AG10803 (cell line): ENCODE measurements at regions not wholly inside any gene's neighbourhood (a gene's known extent, or its start where the extent isn't known, plus 50 kb on each side); places are given as distances from the start of the nearest gene placed in this dataset.
"Not testable (repeated sequence)": the region's sequence is repeated elsewhere in the genome, so short reads cannot be mapped to it uniquely, and the experiment has no call there.

ENCODE experiments used
- DNase-seq: peaks from one replicate; pipeline ENCODE4 v3.0.0; 2010; ENCODE audit warnings: low read depth
- H3K4me3 ChIP-seq: 2 replicates; pipeline ENCODE4 v1.5.1; 2011; ENCODE audit warnings: mild to moderate bottlenecking, low read length, control low read depth
- TF ChIP-seq, protein P1 (sequence below): conservative IDR thresholded peaks from 2 replicates; pipeline ENCODE4 v1.5.1; 2011; ENCODE audit warnings: mild to moderate bottlenecking, low read length, control low read depth, inconsistent platforms

DNA sequence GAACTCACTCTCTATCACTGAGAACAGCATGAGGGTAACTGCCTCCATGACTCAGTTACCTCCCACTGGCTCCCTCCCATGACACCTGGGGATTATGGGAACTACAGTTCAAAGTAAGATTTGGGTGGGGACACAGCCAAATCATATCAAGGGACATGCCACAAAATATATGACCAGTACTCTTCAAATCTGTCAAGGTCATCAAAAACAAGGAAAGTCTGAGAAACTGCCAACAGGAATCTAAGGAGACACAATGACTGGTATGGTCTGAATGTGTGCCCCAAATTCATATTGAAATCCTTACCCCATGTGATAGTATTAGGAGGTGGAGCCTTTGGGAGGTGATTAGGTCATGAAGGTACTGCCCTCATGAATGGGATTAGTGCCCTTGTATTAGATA, 258.8 kb downstream of the TPBG start:
- H3K4me3 ChIP-seq = no peak overlapping the region
- TF ChIP-seq, protein P1, sequence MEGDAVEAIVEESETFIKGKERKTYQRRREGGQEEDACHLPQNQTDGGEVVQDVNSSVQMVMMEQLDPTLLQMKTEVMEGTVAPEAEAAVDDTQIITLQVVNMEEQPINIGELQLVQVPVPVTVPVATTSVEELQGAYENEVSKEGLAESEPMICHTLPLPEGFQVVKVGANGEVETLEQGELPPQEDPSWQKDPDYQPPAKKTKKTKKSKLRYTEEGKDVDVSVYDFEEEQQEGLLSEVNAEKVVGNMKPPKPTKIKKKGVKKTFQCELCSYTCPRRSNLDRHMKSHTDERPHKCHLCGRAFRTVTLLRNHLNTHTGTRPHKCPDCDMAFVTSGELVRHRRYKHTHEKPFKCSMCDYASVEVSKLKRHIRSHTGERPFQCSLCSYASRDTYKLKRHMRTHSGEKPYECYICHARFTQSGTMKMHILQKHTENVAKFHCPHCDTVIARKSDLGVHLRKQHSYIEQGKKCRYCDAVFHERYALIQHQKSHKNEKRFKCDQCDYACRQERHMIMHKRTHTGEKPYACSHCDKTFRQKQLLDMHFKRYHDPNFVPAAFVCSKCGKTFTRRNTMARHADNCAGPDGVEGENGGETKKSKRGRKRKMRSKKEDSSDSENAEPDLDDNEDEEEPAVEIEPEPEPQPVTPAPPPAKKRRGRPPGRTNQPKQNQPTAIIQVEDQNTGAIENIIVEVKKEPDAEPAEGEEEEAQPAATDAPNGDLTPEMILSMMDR = no peak
- DNase-seq = no peak

DNA sequence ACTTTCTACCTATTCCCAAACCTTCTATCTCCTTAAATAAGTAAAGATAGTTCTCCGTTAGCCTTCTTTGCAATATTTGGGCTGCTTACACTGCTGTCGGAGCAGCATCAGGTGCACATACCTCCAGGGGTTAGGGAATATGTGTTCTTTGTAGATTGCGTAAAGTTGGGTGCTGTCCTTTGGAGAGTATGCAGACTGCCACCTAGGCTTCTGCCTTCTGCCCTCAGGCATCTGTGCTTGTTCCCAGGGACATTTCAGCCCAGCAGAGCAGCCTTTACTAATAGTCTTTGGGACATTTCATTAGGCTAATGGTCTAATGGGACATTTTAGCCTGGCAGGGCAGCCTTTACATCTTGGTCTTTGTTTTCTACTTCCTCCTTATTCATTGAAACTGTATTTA, 260.6 kb downstream of the TPBG start:
- DNase-seq = no peak
- TF ChIP-seq, protein P1 = no peak

DNA sequence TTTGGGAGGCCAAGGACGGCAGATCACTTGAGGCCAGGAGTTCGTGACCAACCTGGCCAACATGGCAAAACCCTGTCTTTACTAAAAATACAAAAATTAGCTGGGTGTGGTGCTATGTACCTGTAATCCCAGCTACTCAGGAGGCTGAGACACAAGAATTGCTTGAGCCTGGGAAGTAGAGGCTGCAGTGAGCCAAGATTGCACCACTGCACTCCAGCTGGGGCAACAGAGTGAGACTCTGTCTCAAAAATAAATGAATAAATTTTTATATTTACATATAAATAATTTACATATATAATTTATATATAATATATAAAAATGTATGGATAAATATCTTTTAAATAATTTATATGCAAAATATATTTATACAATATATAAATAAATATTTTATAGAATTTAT, 263.3 kb downstream of the TPBG start:
- DNase-seq, H3K4me3 ChIP-seq: not testable (repeated sequence)

More for the DNA sequence above, 260.6 kb downstream of the TPBG start:
- H3K4me3 ChIP-seq = no peak overlapping the region

DNA sequence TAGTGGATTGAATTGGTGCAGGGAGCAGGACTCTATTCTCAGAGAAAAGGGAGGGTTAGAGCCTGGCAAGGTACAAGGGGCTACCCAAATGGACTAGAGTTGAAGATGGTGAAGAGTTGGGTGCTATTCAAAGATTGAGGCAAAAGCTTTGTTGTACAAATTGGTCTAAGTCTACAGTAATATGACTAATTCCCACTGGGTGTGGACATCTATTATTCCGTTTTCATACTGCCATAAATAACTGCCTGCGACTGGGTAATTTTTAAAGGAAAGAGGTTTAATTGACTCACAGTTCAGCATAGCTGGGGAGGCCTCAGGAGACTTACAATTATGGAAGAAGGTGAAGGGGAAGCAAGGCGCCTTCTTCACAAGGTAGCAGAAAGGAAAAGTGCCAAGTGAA, 266.3 kb downstream of the TPBG start:
- no peak for DNase-seq
- no peak overlapping the region for H3K4me3 ChIP-seq
- TF ChIP-seq, protein P1 = no peak

DNA sequence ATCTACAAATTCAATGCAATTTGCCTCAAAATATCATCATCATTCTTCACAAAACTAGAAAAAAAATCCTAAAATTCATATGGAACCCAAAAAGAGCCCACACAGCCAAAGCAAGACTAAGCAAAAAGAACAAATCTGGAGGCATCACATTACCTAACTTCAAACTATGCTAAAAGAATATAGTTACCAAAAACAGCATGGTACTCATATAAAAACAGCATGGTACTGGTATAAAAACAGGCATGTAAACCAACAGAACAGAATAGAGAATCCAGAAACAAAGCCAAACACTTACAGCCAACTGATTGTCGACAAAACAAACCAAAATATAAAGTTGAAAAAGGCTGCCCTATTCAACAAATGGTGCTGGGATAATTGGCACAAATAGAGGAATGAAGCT, 278.1 kb downstream of the TPBG start:
- TF ChIP-seq, protein P1 = no peak
- H3K4me3 ChIP-seq = no peak overlapping the region
- no peak for DNase-seq

DNA sequence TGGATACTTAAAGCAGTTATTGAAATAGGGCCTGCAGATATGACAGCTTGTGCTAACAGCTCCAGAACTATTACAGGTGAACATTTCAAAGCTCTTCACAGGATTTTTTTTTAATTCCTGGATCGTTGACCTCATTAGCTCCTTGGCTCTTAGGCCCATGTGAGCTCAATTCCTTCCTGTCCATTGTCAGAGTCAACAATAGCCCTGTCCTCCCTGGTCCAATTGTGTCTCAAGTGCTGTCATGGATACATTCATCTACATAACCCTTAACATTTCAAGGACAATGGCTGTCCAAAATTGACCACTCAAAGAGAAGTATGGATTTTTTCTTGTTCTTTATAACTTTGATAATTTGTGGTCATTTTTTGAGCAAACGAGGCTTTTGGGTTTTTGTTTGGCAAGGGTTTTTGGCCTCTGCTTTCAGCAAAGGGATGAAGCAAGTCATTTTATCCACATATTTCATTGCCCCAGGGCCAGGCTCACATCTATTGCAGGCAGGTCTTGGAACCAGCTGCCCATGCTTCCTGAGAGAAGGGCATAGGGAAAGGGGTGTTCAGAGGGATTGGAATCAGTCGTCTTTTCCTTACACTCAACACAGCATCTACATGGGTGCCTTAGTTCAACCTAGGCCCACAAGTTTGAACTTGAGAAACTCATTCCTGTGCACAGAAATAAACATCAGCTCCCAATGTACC, 282.1 kb downstream of the TPBG start:
- no peak overlapping the region for H3K4me3 ChIP-seq
- TF ChIP-seq, protein P1 = no peak
- no peak for DNase-seq

DNA sequence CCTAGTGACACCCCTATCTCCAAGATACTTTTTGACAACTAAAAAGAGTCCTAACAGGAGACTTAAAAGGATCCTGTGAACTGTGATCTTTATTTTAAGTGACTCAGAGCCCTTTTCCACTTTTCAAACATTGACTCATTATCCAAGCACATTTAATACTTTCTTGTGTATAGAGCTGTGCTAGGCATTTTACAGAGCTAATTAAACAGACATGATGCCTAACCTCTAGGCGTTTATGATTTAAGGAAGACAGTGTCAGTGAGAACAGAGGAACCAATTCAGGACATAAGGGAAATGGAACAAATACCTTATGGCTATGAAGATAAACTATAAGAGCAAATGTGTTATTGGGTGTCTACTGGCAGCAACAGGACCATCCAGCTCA, 282.6 kb downstream of the TPBG start:
- DNase-seq = no peak
- TF ChIP-seq, protein P1 = no peak

More for the DNA sequence above, 282.6 kb downstream of the TPBG start:
- no peak overlapping the region for H3K4me3 ChIP-seq
